AG08396 (cell line): ENCODE measurements at regions not wholly inside any gene's neighbourhood (a gene's known extent, or its start where the extent isn't known, plus 50 kb on each side); places are given as distances from the start of the nearest gene placed in this dataset.
A peak's percentile ranks its signal among the peaks of the same experiment; 100 is the strongest.

Experiments used
- DNase-seq: peaks from one replicate; pipeline ENCODE4 v3.0.0; 2012; ENCODE audit warnings: low spot score, mixed read lengths

GRCh38 chr12:43294916-43295315, 257.1 kb downstream of the ADAMTS20 start:
- DNase-seq: no peak

GRCh38 chr12:43294147-43294546, 257.9 kb downstream of the ADAMTS20 start:
- no peak for DNase-seq

GRCh38 chr12:43293396-43293795, 258.6 kb downstream of the ADAMTS20 start:
- no peak for DNase-seq

GRCh38 chr12:43292699-43293098, 259.3 kb downstream of the ADAMTS20 start:
- peak; percentile 14 for DNase-seq

- DNase-seq: no peak
Observed at GRCh38 chr12:43291516-43291915, 260.5 kb downstream of the ADAMTS20 start.

GRCh38 chr12:43290836-43291235, 261.2 kb downstream of the ADAMTS20 start:
- no peak for DNase-seq

GRCh38 chr12:43289426-43289801, 262.6 kb downstream of the ADAMTS20 start:
- no peak for DNase-seq

GRCh38 chr12:43288671-43289425, 263.2 kb downstream of the ADAMTS20 start:
- no peak for DNase-seq

- no peak for DNase-seq
Observed at GRCh38 chr12:43287706-43288383, 264.2 kb downstream of the ADAMTS20 start.

- DNase-seq: no peak
Observed at GRCh38 chr12:43286986-43287385, 265.0 kb downstream of the ADAMTS20 start.

GRCh38 chr12:43285159-43285598, 266.8 kb downstream of the ADAMTS20 start:
- DNase-seq: peak; percentile 44

- DNase-seq: no peak
Observed at GRCh38 chr12:43284486-43285158, 267.4 kb downstream of the ADAMTS20 start.

- DNase-seq: no peak
Observed at GRCh38 chr12:43283206-43283605, 268.8 kb downstream of the ADAMTS20 start.

- no peak for DNase-seq
Observed at GRCh38 chr12:43282106-43282505, 269.9 kb downstream of the ADAMTS20 start.

GRCh38 chr12:43281563-43281962, 270.4 kb downstream of the ADAMTS20 start:
- DNase-seq: no peak

GRCh38 chr12:43278541-43278832, 273.5 kb downstream of the ADAMTS20 start:
- no peak for DNase-seq

GRCh38 chr12:43277651-43278540, 274.1 kb downstream of the ADAMTS20 start:
- DNase-seq: peak; percentile 10

- DNase-seq: no peak
Observed at GRCh38 chr12:43273467-43273866, 278.5 kb downstream of the ADAMTS20 start.

GRCh38 chr12:43271659-43272058, 280.3 kb downstream of the ADAMTS20 start:
- DNase-seq: no peak

GRCh38 chr12:43267818-43268217, 284.2 kb downstream of the ADAMTS20 start:
- DNase-seq: no peak

GRCh38 chr12:43261701-43262100, 290.3 kb downstream of the ADAMTS20 start:
- DNase-seq: no peak

GRCh38 chr12:43255522-43256111, 296.4 kb downstream of the ADAMTS20 start:
- DNase-seq: no peak
